Inferior parietal cortex (tissue), 1 donor: ENCODE measurements at regions not wholly inside any gene's neighbourhood (a gene's known extent, or its start where the extent isn't known, plus 50 kb on each side); places are given as distances from the start of the nearest gene placed in this dataset.
"Not testable (repeated sequence)": the region's sequence is repeated elsewhere in the genome, so short reads cannot be mapped to it uniquely, and the experiment has no call there.

Source experiments
- DNase-seq: peaks from one replicate; pipeline ENCODE4 v3.0.0-alpha.2; 2016; ENCODE audit errors: extremely low spot score

- peak; percentile 23 for DNase-seq
These were observed 943.3 kb upstream of the FANCL start for GRCh38 chr2:59184276-59185020.

GRCh38 chr2:59183070-59183469 is 941.9 kb upstream of the FANCL start:
- no peak for DNase-seq

- DNase-seq, result no peak
These were observed 941.1 kb upstream of the FANCL start for GRCh38 chr2:59182249-59182648.

GRCh38 chr2:59181347-59181746 is 940.2 kb upstream of the FANCL start:
- no peak for DNase-seq

- no peak for DNase-seq
These were observed 939.5 kb upstream of the FANCL start for GRCh38 chr2:59180621-59181020.

GRCh38 chr2:59180111-59180510 is 939.0 kb upstream of the FANCL start:
- no peak for DNase-seq

- no peak for DNase-seq
These were observed 936.6 kb upstream of the FANCL start for GRCh38 chr2:59177748-59178147.

- no peak for DNase-seq
These were observed 935.6 kb upstream of the FANCL start for GRCh38 chr2:59176737-59177136.

- no peak for DNase-seq
These were observed 933.6 kb upstream of the FANCL start for GRCh38 chr2:59174536-59175243.

GRCh38 chr2:59173325-59173724 is 932.2 kb upstream of the FANCL start:
- no peak for DNase-seq

GRCh38 chr2:59171019-59171418 is 929.9 kb upstream of the FANCL start:
- DNase-seq, result no peak

GRCh38 chr2:59168766-59169165 is 927.6 kb upstream of the FANCL start:
- no peak for DNase-seq

- DNase-seq, result no peak
These were observed 926.4 kb upstream of the FANCL start for GRCh38 chr2:59167514-59167913.

GRCh38 chr2:59157908-59158307 is 916.8 kb upstream of the FANCL start:
- DNase-seq, result not testable (repeated sequence)

GRCh38 chr2:59151805-59152204 is 910.7 kb upstream of the FANCL start:
- DNase-seq, result no peak

GRCh38 chr2:59150217-59150849 is 909.2 kb upstream of the FANCL start:
- DNase-seq, result no peak

- no peak for DNase-seq
These were observed 908.1 kb upstream of the FANCL start for GRCh38 chr2:59149271-59149670.

GRCh38 chr2:59112258-59112657 is 871.1 kb upstream of the FANCL start:
- no peak for DNase-seq

- no peak for DNase-seq
These were observed 855.8 kb upstream of the FANCL start for GRCh38 chr2:59096973-59097372.

- DNase-seq, result no peak
These were observed 852.4 kb upstream of the FANCL start for GRCh38 chr2:59093571-59093970.

GRCh38 chr2:59084326-59084725 is 843.2 kb upstream of the FANCL start:
- no peak for DNase-seq

- no peak for DNase-seq
These were observed 842.1 kb upstream of the FANCL start for GRCh38 chr2:59083075-59083828.
